Activated naive CD8-positive, alpha-beta T cell treated with anti-CD3 and anti-CD28 coated beads, Interleukin-2, amount 10 ng/mL, durations not matched to agents 7 days and 5 days (primary cell): ENCODE measurements at regions not wholly inside any gene's neighbourhood (a gene's known extent, or its start where the extent isn't known, plus 50 kb on each side); places are given as distances from the start of the nearest gene placed in this dataset.

Source experiments
- ATAC-seq: fragments of 150-1000 bp; cut with Tn5 transposase; one replicate; pipeline ENCODE4 v1.10.0; 2021; ENCODE audit warnings: low read depth, moderate library complexity
- POLR2A ChIA-PET: fragments of 350-600 bp; sonication (Branson Sonifier 250); formaldehyde crosslinking; loops from one replicate; lab custom pipeline; 2021; ENCODE audit warnings: antibody characterized with exemption; lab: Charles Lee
- DNase-seq: peaks from one replicate; pipeline ENCODE4 v3.0.0; 2021
- H3K27ac Mint-ChIP-seq: one replicate; pipeline ENCODE4 v1.8.0; 2022; ENCODE audit warnings: mild to moderate bottlenecking, mixed read lengths
- H3K27me3 Mint-ChIP-seq: one replicate; pipeline ENCODE4 v1.8.0; 2022; ENCODE audit warnings: mild to moderate bottlenecking, moderate library complexity, mixed read lengths
- H3K36me3 Mint-ChIP-seq: one replicate; pipeline ENCODE4 v1.8.0; 2021; ENCODE audit warnings: mild to moderate bottlenecking, mixed read lengths
- H3K4me1 Mint-ChIP-seq: one replicate; pipeline ENCODE4 v1.8.0; 2021; ENCODE audit warnings: mixed read lengths
- H3K4me3 Mint-ChIP-seq: one replicate; pipeline ENCODE4 v1.8.0; 2022; ENCODE audit warnings: mild to moderate bottlenecking, moderate library complexity, mixed read lengths
- H3K9me3 Mint-ChIP-seq: one replicate; pipeline ENCODE4 v1.8.0; 2021; ENCODE audit warnings: mixed read lengths

GRCh38 chr4:123300222-123301039 lies 96.2 kb upstream of the SPRY1 start:
- DNase-seq, result no peak
- Mint-ChIP-seq H3K36me3 (peaks cover 2% of the 10 kb centered on the region), H3K4me1 (peaks cover 6% of the 10 kb centered on the region), H3K27ac (no peak overlapping the region), H3K9me3 (peaks cover 2% of the 10 kb centered on the region), H3K4me3 (no peak overlapping the region), H3K27me3 (no peaks in the 10 kb centered on the region)
- POLR2A ChIA-PET, result no interaction called here
- ATAC-seq, result no peak

DNA sequence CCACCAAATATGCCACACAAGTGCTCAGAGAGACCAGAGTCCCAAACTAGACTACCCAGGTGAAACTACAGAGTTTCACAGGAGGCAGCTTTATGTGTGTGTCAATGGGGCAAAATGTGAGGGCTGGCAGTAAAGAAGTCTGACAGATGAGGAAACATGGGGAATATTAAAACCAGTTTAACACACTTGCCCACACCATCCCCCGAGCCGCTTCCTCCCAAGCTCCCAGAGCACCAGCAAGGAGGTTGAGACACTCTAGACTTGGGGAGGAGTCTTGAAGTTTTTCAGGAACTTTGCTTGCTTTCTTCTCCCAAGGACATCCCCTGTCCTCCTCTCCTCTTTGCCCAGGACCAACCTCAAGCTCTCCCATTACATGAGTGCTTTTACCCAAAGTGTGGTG lies 94.7 kb upstream of the SPRY1 start:
- ATAC-seq (no peak), DNase-seq (no peak)
- Mint-ChIP-seq H3K27ac (no peak overlapping the region), H3K4me1 (peaks cover 6% of the 10 kb centered on the region), H3K4me3 (no peak overlapping the region), H3K9me3 (no peaks in the 10 kb centered on the region), H3K36me3 (peaks cover 5% of the 10 kb centered on the region), H3K27me3 (no peaks in the 10 kb centered on the region)
- POLR2A ChIA-PET, result no interaction called here

DNA sequence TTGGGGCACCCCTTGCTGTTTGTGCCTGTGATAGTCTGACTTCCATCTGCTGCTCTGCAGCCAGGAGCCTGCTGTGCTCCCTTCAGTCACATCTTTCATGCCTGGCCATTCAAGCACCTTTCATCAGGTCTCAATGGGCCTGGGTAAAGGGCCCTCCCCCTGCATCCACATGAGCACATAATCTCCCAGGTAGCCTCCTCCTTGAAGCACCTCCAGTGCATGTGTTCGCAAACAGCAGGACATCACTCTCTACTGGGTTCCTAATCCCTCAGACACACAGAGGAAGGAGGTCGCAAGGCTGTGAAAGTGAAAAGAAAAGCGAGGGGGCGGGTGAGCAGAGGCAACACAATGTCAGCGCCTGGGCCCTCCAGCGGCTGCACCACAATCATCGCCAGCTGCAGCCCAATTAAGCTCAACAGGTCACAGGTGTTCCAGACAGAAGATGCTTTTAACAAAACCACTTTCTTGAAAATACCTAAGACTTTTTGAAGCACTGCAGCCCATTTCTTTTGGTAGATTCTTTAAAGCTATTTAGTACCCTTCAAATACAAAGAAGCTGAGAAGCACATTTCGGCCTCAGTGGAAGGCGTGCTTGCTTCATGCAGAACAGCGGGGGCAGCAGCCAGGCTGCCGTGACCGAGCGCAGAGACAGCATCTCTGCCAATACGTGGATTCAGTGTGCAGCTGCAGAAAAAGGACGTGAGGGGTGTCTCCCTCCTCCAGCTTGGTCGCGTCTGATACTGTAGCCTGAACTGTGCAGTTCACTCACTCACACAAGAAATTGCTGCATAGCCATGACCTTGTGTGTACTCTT lies 92.2 kb upstream of the SPRY1 start:
- Mint-ChIP-seq H3K27ac (no peak overlapping the region), H3K4me1 (peaks cover 5% of the 10 kb centered on the region), H3K36me3 (peaks cover 5% of the 10 kb centered on the region), H3K4me3 (peak overlapping the region; percentile 38), H3K27me3 (no peaks in the 10 kb centered on the region), H3K9me3 (no peaks in the 10 kb centered on the region)
- ATAC-seq (peak; percentile 82), DNase-seq (peak; percentile 30)
- POLR2A ChIA-PET, result no interaction called here

DNA sequence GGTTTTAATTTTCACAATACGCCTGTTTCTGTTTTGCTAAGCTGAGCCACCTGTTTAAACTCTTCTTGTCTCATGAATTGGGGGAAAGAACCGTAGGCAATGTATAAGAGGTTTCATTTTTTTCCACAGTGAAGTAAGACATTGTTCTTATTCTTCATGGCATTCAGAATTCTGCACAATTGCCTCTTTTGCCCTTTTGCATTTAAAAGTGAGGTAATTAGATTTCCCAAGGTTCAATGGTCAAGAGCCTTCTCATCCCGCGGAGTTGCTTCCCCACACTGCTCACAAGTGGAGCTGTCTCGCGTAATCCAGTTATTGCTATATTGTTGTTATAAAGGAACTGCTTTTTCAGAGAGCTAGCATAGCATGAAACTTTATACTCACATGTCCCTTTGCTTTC lies 90.9 kb upstream of the SPRY1 start:
- no peak overlapping the region for H3K27ac Mint-ChIP-seq
- no peaks in the 10 kb centered on the region for H3K27me3 Mint-ChIP-seq
- ATAC-seq, result no peak
- POLR2A ChIA-PET, result no interaction called here
- no peak overlapping the region for H3K4me3 Mint-ChIP-seq
- H3K4me1 Mint-ChIP-seq, result peaks cover 5% of the 10 kb centered on the region
- H3K36me3 Mint-ChIP-seq, result peaks cover 5% of the 10 kb centered on the region
- no peak for DNase-seq
- H3K9me3 Mint-ChIP-seq, result no peaks in the 10 kb centered on the region

DNA sequence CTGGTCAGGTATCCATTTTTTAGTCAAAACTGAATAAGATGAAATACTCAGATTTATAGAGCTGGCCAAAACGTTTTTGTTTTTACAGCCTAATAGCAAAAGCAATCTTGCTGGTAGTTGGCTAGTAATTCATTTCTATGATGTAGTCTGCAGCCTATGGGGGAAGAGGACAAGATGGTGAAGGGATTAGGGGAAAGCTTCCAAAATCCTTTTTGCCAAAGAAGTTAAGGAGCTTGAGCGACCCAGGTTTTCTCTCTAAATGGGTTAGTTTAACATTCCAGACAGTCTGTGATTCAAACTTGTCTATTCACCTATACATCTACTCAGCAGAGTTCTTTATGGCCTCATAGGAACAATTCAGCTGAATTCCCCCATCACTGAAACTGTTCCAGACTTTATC lies 89.8 kb upstream of the SPRY1 start:
- no peaks in the 10 kb centered on the region for H3K27me3 Mint-ChIP-seq
- no peak overlapping the region for H3K27ac Mint-ChIP-seq
- DNase-seq, result no peak
- ATAC-seq, result no peak
- H3K9me3 Mint-ChIP-seq, result no peaks in the 10 kb centered on the region
- POLR2A ChIA-PET, result no interaction called here
- peaks cover 5% of the 10 kb centered on the region for H3K4me1 Mint-ChIP-seq
- H3K4me3 Mint-ChIP-seq, result no peak overlapping the region
- H3K36me3 Mint-ChIP-seq, result peaks cover 5% of the 10 kb centered on the region

GRCh38 chr4:123308667-123309066 lies 87.9 kb upstream of the SPRY1 start:
- no peak for ATAC-seq

GRCh38 chr4:123312116-123312515 lies 84.5 kb upstream of the SPRY1 start:
- Mint-ChIP-seq H3K27me3 (no peaks in the 10 kb centered on the region), H3K9me3 (no peaks in the 10 kb centered on the region), H3K4me3 (no peak overlapping the region), H3K27ac (no peak overlapping the region), H3K36me3 (peaks cover 4% of the 10 kb centered on the region), H3K4me1 (no peaks in the 10 kb centered on the region)
- ATAC-seq, result no peak
- no peak for DNase-seq
- POLR2A ChIA-PET, result no interaction called here

More at GRCh38 chr4:123308667-123309066, 87.9 kb upstream of the SPRY1 start:
- H3K4me3 Mint-ChIP-seq, result no peak overlapping the region
- H3K27me3 Mint-ChIP-seq, result no peaks in the 10 kb centered on the region
- no peaks in the 10 kb centered on the region for H3K9me3 Mint-ChIP-seq
- DNase-seq, result no peak
- H3K36me3 Mint-ChIP-seq, result peaks cover 5% of the 10 kb centered on the region
- no peak overlapping the region for H3K27ac Mint-ChIP-seq
- H3K4me1 Mint-ChIP-seq, result peaks cover 5% of the 10 kb centered on the region
- POLR2A ChIA-PET, result no interaction called here

GRCh38 chr4:123312951-123313592 lies 83.5 kb upstream of the SPRY1 start:
- Mint-ChIP-seq H3K4me1 (no peaks in the 10 kb centered on the region), H3K27me3 (no peaks in the 10 kb centered on the region), H3K4me3 (no peak overlapping the region), H3K36me3 (peaks cover 4% of the 10 kb centered on the region), H3K9me3 (no peaks in the 10 kb centered on the region), H3K27ac (no peak overlapping the region)
- DNase-seq, result no peak
- ATAC-seq, result no peak
- POLR2A ChIA-PET, result no interaction called here

DNA sequence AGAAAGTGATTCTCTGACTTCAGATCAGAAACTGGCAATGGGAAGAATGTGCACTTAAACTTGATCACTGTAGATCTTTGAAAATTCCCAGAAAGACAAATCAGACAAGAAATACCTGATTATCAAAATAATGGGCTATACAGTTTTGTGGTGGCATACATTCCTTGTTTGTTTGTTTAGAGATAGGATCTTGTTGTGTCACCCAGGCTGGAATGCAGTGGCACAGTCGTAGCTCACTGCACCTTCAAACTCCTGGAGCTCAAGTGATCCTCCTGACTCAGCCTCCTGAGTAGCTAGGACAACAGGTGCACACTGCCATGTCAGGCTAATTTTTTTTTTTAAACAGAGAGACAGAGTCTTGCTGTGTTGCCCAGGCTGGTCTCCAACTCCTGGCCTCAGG lies 81.0 kb upstream of the SPRY1 start:
- POLR2A ChIA-PET, result no interaction called here
- no peak overlapping the region for H3K4me3 Mint-ChIP-seq
- H3K4me1 Mint-ChIP-seq, result no peaks in the 10 kb centered on the region
- no peak overlapping the region for H3K27ac Mint-ChIP-seq
- peaks cover 2% of the 10 kb centered on the region for H3K9me3 Mint-ChIP-seq
- ATAC-seq, result no peak
- peaks cover 8% of the 10 kb centered on the region for H3K36me3 Mint-ChIP-seq
- no peak for DNase-seq
- H3K27me3 Mint-ChIP-seq, result no peaks in the 10 kb centered on the region

DNA sequence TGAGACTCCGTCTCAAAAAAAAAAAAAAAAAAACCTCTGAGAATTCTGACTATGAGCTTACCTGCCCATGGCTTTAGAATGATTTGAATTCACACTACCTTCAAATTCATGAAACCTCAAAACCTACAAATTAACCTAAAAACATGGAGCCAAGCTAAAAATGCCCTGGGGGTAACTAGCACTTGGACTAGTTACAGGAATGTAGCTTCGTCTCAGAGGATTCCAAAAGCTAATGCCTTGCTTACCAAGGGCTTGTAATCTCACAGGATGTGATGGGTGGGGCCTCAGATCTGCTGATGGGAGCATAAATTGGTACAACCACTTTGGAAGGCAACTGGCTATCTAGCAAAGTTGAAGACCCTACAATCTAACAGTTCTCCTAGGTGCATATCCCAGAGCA lies 79.4 kb upstream of the SPRY1 start:
- no peak for DNase-seq
- POLR2A ChIA-PET, result no interaction called here
- Mint-ChIP-seq H3K4me3 (no peak overlapping the region), H3K36me3 (peaks cover 11% of the 10 kb centered on the region), H3K27ac (no peak overlapping the region), H3K27me3 (no peaks in the 10 kb centered on the region), H3K9me3 (peaks cover 9% of the 10 kb centered on the region), H3K4me1 (no peaks in the 10 kb centered on the region)
- no peak for ATAC-seq

GRCh38 chr4:123319639-123320038 lies 77.0 kb upstream of the SPRY1 start:
- DNase-seq, result no peak
- Mint-ChIP-seq H3K4me1 (no peaks in the 10 kb centered on the region), H3K9me3 (peaks cover 13% of the 10 kb centered on the region), H3K27ac (no peak overlapping the region), H3K4me3 (no peak overlapping the region), H3K36me3 (peaks cover 12% of the 10 kb centered on the region), H3K27me3 (peaks cover 2% of the 10 kb centered on the region)
- POLR2A ChIA-PET, result no interaction called here
- no peak for ATAC-seq

DNA sequence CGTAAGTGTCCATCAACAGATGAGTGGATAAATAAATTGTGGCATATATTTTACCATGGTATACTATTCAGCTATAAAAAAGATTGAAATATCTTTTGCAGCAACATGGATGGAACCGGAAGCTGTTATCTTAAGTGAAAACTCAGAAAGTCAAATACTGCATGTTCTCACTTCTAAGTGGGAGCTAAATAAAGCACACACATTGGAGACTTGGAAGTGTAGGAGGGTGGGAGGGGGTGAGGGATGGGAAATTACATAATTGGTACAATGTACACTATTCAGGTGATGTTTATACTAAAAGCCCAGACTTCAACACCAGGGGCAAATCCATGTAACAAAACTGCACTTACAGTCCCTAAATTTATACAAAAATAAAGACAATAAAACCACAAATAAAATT lies 72.6 kb upstream of the SPRY1 start:
- Mint-ChIP-seq H3K36me3 (peaks cover 7% of the 10 kb centered on the region), H3K9me3 (peaks cover 11% of the 10 kb centered on the region), H3K4me3 (no peak overlapping the region), H3K27me3 (peaks cover 2% of the 10 kb centered on the region), H3K27ac (no peak overlapping the region), H3K4me1 (peaks cover 8% of the 10 kb centered on the region)
- POLR2A ChIA-PET, result no interaction called here
- ATAC-seq (no peak), DNase-seq (no peak)

DNA sequence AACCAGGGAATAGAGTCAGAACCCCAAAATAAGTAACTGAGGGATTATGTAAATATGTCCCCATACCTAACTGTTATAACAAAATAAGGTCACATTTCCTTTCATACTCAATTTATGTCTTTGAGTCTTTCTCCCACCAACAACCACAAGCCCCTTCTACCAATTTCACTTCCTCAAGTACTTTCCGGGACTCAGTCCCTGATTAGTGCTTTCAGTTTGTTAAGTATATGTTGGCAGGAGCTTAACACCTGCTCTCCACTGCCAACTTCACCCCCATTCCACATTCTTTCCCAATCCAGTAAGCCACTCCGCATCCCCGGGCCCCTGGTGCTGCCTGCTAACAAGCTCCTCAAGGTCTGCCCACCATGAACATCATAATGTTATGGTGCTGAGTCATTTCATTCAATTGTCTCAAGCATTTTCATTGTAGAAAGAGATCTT lies 71.3 kb upstream of the SPRY1 start:
- Mint-ChIP-seq H3K9me3 (peaks cover 11% of the 10 kb centered on the region), H3K27me3 (peaks cover 6% of the 10 kb centered on the region), H3K27ac (no peak overlapping the region), H3K4me3 (peak overlapping the region; percentile 25), H3K4me1 (peaks cover 8% of the 10 kb centered on the region), H3K36me3 (peaks cover 4% of the 10 kb centered on the region)
- POLR2A ChIA-PET, result no interaction called here
- DNase-seq (no peak), ATAC-seq (no peak)
